KMS-11 (cell line): ENCODE measurements at regions not wholly inside any gene's neighbourhood (a gene's known extent, or its start where the extent isn't known, plus 50 kb on each side); places are given as distances from the start of the nearest gene placed in this dataset.

Source experiments
- H2AFZ ChIP-seq: fragments of 200-600 bp; sonication (generic); 2 replicates; pipeline ENCODE4 v1.6.1; 2016; ENCODE audit warnings: antibody characterized with exemption, mixed run types, low read depth
- H3K27ac ChIP-seq: fragments of 200-600 bp; sonication (generic); 2 replicates; pipeline ENCODE4 v1.6.1; 2016; ENCODE audit warnings: mild to moderate bottlenecking, mixed run types
- H3K27me3 ChIP-seq: fragments of 200-600 bp; sonication (generic); 2 replicates; pipeline ENCODE4 v1.6.1; 2017; ENCODE audit warnings: mild to moderate bottlenecking, low read depth, mixed run types, moderate library complexity; ENCODE audit not compliant: insufficient read depth
- H3K36me3 ChIP-seq: fragments of 200-600 bp; sonication (generic); 2 replicates; pipeline ENCODE4 v1.6.1; 2017; ENCODE audit warnings: mild to moderate bottlenecking, mixed run types; ENCODE audit not compliant: insufficient read depth
- H3K4me1 ChIP-seq: fragments of 200-600 bp; sonication (generic); 2 replicates; pipeline ENCODE4 v1.6.1; 2016; ENCODE audit warnings: mild to moderate bottlenecking, low read depth, mixed run types; ENCODE audit not compliant: poor library complexity, severe bottlenecking
- H3K4me2 ChIP-seq: fragments of 200-600 bp; sonication (generic); 2 replicates; pipeline ENCODE4 v1.7.0; 2016; ENCODE audit warnings: mild to moderate bottlenecking, mixed run types
- H3K4me3 ChIP-seq: fragments of 200-600 bp; sonication (generic); IDR thresholded peaks from 2 replicates; pipeline ENCODE4 v1.6.1; 2017; ENCODE audit warnings: low read depth, low read length, mixed read lengths; ENCODE audit not compliant: insufficient read depth
- H3K79me2 ChIP-seq: fragments of 200-600 bp; sonication (generic); 2 replicates; pipeline ENCODE4 v1.6.1; 2016; ENCODE audit warnings: low read depth, mixed run types; ENCODE audit not compliant: insufficient read depth
- H3K9ac ChIP-seq: fragments of 200-600 bp; sonication (generic); 2 replicates; pipeline ENCODE4 v1.6.1; 2016; ENCODE audit warnings: mild to moderate bottlenecking, mixed run types
- H4K20me1 ChIP-seq: fragments of 200-600 bp; sonication (generic); 2 replicates; pipeline ENCODE4 v1.6.1; 2016; ENCODE audit warnings: mild to moderate bottlenecking, mixed run types; ENCODE audit not compliant: insufficient read depth
- TF ChIP-seq, protein P1 (sequence below): fragments of 200-600 bp; sonication (generic); conservative IDR thresholded peaks from 2 replicates; pipeline ENCODE4 v1.6.1; 2017; ENCODE audit warnings: low read depth, mild to moderate bottlenecking, antibody characterized with exemption, low read length, moderate library complexity, mixed read lengths

DNA sequence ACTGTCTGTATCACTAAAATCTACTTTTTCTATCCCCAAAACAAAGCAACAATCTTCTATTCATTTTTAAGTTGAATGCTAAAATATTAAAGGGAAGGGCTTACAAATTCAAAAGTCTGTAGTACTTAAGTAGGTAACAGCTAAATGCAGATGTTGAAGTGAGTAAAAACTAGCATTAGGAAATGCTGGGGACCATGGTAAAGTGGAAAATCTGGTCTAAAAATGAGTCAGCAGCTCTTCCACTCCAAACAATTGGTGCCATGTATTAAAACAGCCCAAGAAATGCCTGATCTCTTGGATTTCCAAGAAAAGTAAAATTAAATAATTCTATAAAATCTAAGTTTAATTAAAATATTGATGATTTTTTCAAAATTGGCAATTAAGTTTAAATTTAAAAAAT, 73.3 kb upstream of the PPP3CA start:
- Histone ChIP-seq H3K4me3 (no peak overlapping the region), H3K27me3 (no peaks in the 10 kb centered on the region), H3K9ac (no peak overlapping the region), H3K79me2 (no peaks in the 10 kb centered on the region), H3K36me3 (no peaks in the 10 kb centered on the region), H3K4me1 (peaks cover 58% of the 10 kb centered on the region), H2AFZ (no peak overlapping the region), H3K4me2 (peak overlapping the region; percentile 90; the same call in 1 of the 2 replicates), H3K27ac (peak overlapping the region; percentile 38; the same call in 1 of the 2 replicates), H4K20me1 (no peaks in the 10 kb centered on the region)
- TF ChIP-seq, protein P1, sequence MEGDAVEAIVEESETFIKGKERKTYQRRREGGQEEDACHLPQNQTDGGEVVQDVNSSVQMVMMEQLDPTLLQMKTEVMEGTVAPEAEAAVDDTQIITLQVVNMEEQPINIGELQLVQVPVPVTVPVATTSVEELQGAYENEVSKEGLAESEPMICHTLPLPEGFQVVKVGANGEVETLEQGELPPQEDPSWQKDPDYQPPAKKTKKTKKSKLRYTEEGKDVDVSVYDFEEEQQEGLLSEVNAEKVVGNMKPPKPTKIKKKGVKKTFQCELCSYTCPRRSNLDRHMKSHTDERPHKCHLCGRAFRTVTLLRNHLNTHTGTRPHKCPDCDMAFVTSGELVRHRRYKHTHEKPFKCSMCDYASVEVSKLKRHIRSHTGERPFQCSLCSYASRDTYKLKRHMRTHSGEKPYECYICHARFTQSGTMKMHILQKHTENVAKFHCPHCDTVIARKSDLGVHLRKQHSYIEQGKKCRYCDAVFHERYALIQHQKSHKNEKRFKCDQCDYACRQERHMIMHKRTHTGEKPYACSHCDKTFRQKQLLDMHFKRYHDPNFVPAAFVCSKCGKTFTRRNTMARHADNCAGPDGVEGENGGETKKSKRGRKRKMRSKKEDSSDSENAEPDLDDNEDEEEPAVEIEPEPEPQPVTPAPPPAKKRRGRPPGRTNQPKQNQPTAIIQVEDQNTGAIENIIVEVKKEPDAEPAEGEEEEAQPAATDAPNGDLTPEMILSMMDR: no peak

DNA sequence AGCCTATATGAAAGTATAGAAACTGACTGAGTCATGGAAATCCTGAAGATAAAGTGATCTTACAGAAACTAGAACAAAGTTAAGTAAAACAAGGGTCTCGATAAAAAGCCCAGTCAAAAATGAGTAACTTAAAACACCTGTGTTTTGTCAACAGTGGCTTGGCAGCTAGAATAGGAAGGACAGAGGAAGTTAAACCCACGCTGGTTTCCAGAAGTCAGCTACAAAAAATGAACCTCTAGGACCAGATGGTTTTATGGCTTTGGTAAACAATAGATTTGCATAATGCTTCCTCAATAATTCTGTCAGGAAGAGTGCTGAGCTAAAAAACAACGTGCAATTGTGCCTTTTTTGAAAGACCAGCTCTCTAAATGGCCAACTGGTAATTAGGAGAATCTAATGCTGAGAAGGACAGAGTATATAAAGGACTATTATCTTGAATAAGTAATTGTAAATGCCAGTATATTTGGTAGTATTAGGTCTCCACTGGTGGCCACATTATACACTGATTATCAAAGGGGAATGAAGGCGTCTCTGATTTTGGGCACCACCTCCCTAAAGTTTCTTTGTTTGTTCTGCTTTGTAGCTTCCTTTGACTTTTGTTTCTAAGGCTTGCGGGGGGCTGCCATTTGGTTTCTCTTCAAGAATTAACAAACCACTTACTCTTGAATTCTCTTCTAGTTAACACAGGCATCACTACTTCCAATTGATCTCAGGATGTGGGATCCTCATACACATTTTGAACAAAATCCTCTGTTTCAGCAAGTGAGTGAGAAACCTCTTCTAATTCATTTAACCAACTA, 72.2 kb upstream of the PPP3CA start:
- TF ChIP-seq, protein P1: no peak
- Histone ChIP-seq H3K79me2 (no peaks in the 10 kb centered on the region), H3K36me3 (no peaks in the 10 kb centered on the region), H3K27me3 (no peaks in the 10 kb centered on the region), H3K4me3 (no peak overlapping the region), H3K9ac (no peak overlapping the region), H3K27ac (peak overlapping the region; percentile 38), H3K4me2 (peak overlapping the region; percentile 90), H2AFZ (peak overlapping the region; percentile 18; the same call in 1 of the 2 replicates), H4K20me1 (no peaks in the 10 kb centered on the region), H3K4me1 (peaks cover 58% of the 10 kb centered on the region)

DNA sequence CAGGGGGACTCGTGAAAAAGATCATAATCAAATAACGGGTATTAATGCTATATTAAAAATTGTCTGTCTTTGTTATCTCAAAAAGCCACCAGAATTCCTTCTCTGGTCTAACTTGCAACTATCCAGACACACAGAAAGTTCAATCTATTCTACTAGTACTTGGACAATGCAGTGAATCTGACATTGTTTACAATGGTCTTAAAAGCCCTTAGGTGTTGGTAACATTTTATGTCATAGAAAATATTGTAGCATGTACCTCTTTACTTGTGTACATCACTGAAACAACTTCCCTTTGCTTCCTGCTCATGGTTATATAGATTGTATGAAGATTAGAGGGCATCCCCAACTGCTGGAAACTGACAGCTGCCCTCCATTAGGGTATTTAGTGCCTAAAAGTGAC, 71.1 kb upstream of the PPP3CA start:
- TF ChIP-seq, protein P1: no peak
- Histone ChIP-seq H3K27ac (peak overlapping the region; percentile 38), H3K27me3 (no peaks in the 10 kb centered on the region), H4K20me1 (no peaks in the 10 kb centered on the region), H3K4me2 (peak overlapping the region; percentile 90), H3K79me2 (no peaks in the 10 kb centered on the region), H3K36me3 (no peaks in the 10 kb centered on the region), H3K4me1 (peaks cover 58% of the 10 kb centered on the region), H2AFZ (peak overlapping the region; percentile 10; the same call in 1 of the 2 replicates), H3K4me3 (no peak overlapping the region), H3K9ac (no peak overlapping the region)

DNA sequence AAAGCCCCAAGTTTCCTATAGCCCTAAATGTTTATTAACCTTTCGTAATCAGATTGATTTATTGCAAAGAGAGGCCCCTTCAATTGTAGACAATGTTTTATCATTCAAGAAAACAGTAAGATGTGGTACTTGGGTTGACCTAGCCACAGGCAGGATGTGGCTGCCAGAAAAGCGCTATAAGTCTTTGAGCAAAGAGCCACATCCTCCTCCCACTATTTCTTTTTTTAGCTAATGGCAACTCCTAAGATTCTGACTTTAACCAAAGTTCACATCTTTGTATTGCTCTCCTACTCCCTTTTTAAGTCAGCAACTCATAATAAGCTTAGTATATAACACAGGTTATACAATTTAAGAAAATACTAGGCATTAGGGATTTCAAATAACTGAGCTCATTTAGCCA, 70.7 kb upstream of the PPP3CA start:
- H3K4me1 ChIP-seq: peaks cover 58% of the 10 kb centered on the region
- peak overlapping the region; percentile 10; the same call in 1 of the 2 replicates for H2AFZ ChIP-seq
- no peaks in the 10 kb centered on the region for H4K20me1 ChIP-seq
- no peaks in the 10 kb centered on the region for H3K27me3 ChIP-seq
- no peaks in the 10 kb centered on the region for H3K36me3 ChIP-seq
- peak overlapping the region; percentile 38 for H3K27ac ChIP-seq
- H3K79me2 ChIP-seq: no peaks in the 10 kb centered on the region
- no peak overlapping the region for H3K4me3 ChIP-seq
- TF ChIP-seq, protein P1: no peak
- H3K4me2 ChIP-seq: peak overlapping the region; percentile 90
- no peak overlapping the region for H3K9ac ChIP-seq
